ENCODE measurements at regions not wholly inside any gene's neighbourhood (a gene's known extent, or its start where the extent isn't known, plus 50 kb on each side); places are given as distances from the start of the nearest gene placed in this dataset.

DNA sequence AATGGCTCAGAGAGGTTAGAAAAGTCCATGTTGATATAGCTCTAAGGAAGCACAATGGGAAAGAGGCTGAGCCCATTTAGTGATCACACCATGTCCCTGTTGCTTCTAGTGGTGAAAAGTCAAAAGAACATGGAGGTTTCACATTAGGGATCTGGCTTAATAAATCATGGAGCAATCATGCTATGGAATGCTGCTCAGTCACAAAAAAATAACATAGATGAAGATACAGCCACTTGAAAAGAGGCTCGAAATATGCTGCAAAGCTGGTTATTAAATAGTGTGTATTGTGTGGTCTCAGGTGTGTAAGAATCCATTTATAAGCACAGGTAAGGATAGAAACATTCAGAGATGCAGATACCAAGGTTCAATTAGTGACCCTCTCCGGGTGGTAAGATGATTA is 63.6 kb upstream of the CPO start:
- TF ChIP-seq POLR2A (IDR thresholded peaks at IDR 0.05; ENCODE audit: low read depth, low read length) (no peak), RFX5 (IDR thresholded peaks at IDR 0.05; ENCODE audit: low read depth, low read length) (no peak), FOS (IDR thresholded peaks at IDR 0.05; ENCODE audit: low read depth, low read length) (no peak), MAZ (IDR thresholded peaks at IDR 0.05; ENCODE audit: borderline replicate concordance, low read depth, low read length) (no peak), BHLHE40 (IDR thresholded peaks at IDR 0.05; ENCODE audit: low read depth, low read length) (no peak), CEBPB (IDR thresholded peaks at IDR 0.05; ENCODE audit: low read depth, low read length) (no peak), RCOR1 (IDR thresholded peaks at IDR 0.05; ENCODE audit: insufficient replicate concordance, low read length) (no peak), SMC3 (IDR thresholded peaks at IDR 0.05; ENCODE audit: low read depth, low read length) (no peak), MXI1 (IDR thresholded peaks at IDR 0.05; ENCODE audit: borderline replicate concordance, low read depth, low read length) (no peak), CHD1 (IDR thresholded peaks at IDR 0.05; ENCODE audit: low read depth, low read length) (no peak)
- TF ChIP-seq, protein P1, sequence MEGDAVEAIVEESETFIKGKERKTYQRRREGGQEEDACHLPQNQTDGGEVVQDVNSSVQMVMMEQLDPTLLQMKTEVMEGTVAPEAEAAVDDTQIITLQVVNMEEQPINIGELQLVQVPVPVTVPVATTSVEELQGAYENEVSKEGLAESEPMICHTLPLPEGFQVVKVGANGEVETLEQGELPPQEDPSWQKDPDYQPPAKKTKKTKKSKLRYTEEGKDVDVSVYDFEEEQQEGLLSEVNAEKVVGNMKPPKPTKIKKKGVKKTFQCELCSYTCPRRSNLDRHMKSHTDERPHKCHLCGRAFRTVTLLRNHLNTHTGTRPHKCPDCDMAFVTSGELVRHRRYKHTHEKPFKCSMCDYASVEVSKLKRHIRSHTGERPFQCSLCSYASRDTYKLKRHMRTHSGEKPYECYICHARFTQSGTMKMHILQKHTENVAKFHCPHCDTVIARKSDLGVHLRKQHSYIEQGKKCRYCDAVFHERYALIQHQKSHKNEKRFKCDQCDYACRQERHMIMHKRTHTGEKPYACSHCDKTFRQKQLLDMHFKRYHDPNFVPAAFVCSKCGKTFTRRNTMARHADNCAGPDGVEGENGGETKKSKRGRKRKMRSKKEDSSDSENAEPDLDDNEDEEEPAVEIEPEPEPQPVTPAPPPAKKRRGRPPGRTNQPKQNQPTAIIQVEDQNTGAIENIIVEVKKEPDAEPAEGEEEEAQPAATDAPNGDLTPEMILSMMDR (conservative IDR thresholded peaks at IDR 0.05; ENCODE audit: low read depth, low read length): no peak
- TF ChIP-seq, protein P2, sequence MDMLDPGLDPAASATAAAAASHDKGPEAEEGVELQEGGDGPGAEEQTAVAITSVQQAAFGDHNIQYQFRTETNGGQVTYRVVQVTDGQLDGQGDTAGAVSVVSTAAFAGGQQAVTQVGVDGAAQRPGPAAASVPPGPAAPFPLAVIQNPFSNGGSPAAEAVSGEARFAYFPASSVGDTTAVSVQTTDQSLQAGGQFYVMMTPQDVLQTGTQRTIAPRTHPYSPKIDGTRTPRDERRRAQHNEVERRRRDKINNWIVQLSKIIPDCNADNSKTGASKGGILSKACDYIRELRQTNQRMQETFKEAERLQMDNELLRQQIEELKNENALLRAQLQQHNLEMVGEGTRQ (IDR thresholded peaks at IDR 0.05; ENCODE audit: low read depth, low read length): no peak
